HG02852 (cell line): ENCODE measurements at regions not wholly inside any gene's neighbourhood (a gene's known extent, or its start where the extent isn't known, plus 50 kb on each side); places are given as distances from the start of the nearest gene placed in this dataset.
"Not testable (repeated sequence)": the region's sequence is repeated elsewhere in the genome, so short reads cannot be mapped to it uniquely, and the experiment has no call there.

ENCODE experiments used
- ATAC-seq: cut with Tn5 transposase; IDR thresholded peaks from one replicate; pipeline ENCODE4 v1.9.1; 2021; ENCODE audit warnings: mild to moderate bottlenecking, moderate library complexity; ENCODE audit not compliant: unreplicated experiment

DNA sequence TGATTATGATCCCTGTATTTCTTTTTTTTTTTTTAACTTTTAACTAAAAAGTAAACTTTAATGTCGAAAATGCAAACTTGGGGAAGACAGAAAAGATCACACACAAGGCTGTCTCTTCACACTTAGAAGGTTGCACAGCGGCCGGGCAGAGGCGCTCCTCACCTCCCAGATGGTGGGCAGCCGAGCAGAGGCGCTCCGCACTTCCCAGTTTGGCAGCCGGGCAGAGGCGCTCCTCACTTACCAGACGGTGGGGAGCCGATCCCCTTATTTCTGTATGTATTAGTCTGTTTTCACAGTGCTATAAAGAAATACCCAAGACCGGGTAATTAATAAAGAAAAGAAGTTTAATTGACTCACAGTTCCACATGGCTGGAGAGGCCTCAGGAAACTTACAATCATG, 805.6 kb upstream of the SPRY2 start:
- not testable (repeated sequence) for ATAC-seq

DNA sequence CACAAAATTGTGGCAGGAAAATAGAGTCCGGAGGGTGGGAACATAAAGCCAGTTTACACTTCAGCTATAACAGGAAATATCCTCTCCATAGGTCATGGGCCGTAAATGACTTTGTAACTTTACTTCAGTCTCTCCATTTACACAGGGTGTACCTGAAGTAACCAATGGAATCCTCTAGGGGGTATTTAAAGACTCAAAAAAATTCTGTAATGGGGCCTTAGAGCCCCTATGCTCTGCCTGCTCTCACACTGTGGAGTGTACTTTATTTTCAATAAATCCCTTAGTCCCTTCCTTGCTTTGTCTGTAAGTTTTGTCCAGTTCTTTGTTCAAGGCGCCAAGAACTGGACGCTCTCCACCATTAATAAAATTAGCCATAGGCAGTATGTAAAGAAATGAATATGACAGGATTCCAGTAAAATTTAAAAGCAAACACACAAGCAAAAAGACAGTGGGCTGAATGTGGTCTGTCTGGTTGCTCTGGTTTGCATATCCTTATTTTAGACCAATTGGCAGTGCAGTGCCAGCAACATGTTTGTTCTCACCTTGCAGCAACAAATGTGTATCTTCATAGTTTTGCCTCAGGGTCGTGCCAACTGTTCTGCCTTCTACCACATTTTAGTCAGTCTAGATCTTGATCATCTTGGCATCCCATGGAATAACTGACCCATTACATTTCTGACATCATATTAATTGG, 801.5 kb upstream of the SPRY2 start:
- ATAC-seq, result no peak

DNA sequence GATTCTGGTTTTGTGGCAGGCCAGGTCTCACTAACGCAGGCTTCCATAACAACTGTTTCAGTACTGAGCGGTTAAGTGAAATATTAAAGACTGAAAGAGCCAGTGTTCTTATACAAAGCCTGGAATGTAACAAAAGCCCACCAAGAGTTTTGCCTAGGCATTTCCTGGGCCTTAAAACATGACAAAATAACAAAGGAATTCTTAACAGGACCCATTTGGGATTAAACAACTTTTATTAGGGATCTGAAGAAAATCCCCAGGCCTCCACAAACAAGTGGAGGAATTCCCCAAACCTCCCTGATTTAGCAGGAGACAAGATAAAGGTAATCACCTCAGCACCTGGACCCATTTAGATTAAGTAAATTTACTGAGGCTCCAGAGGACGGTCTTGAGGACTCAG, 799.7 kb upstream of the SPRY2 start:
- no peak for ATAC-seq

DNA sequence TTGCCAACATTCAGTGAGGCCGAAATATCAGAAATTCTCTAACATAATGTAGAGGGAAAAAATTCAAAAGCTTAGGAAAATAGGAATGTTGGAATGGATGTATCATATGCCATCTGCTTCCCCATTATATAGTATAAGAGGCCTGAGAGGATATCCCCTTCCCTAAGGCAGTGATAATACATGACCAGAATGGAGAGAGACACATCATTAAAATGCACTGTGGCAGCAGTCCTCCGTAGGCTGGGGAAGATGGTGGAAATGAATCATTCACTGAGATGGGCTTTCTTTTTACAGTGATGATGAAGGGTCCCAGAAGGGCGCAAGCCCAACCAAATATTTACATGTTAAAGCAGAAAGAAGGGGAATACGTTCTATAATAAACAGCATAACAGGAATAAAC, 799.1 kb upstream of the SPRY2 start:
- ATAC-seq, result no peak

DNA sequence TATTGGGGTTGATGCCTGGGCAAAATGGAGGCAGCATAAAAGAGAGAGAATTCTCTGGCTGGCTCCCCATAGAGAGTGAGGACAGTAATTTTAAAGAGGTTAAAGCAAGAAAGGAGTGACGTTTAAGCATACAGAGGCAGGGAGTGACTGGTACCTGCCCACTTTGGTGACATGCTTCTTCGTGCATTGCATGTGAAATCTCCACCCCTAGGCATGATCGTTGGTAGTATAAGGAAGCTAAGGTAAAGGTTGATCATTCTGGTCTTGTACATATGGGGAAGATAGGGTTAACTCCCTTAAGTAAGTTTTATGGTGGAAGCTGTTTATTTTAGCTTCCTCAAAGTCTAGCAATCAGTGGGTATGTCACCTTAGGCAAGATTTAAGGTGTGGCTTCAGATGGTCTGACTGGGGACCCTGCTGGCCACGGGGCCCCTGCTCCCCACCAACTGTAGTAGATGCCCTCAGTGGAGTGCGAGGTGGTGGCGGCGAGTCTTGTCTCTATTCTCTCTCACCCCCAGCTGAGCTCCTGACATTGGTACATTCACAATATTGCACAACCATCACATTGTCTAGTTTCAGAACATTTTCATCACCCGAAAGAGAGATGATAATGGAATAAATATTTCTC, 797.5 kb upstream of the SPRY2 start:
- no peak for ATAC-seq

DNA sequence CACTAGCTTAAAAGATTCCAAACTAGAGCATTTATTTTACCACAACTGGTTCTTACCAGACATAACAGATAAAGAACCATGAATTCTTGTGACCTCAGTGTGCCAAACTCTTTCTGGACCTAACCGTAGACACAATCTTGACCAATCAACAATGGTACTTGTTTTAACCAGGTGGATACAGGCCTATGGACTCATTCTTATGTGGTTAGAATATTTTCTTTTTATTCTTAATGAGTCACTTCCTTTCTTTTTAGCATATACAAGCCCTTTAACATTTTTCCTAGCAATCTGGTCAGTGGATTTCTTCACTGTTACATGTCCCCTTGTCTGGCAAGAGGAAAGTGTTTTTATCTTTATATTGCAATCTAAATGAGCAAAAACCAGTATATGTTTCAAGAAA, 792.1 kb upstream of the SPRY2 start:
- no peak for ATAC-seq

DNA sequence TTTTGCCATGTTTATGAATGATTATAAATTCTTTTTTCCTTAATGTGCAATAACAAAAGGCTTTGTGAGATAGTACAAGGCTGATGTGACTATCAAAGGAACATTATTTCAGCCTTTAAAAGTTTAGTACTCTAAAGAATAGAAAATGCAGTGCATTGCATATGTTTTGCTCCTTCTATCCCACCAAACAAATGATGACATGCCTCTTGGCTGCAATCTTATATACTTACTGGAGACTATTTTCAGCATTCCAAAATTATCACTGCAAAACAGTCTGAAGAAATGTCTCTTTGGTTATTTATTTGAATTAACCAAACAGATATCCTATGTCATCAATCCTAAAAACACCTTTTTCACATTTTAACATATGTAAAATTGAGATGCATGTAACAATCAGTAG, 776.5 kb upstream of the SPRY2 start:
- no peak for ATAC-seq

DNA sequence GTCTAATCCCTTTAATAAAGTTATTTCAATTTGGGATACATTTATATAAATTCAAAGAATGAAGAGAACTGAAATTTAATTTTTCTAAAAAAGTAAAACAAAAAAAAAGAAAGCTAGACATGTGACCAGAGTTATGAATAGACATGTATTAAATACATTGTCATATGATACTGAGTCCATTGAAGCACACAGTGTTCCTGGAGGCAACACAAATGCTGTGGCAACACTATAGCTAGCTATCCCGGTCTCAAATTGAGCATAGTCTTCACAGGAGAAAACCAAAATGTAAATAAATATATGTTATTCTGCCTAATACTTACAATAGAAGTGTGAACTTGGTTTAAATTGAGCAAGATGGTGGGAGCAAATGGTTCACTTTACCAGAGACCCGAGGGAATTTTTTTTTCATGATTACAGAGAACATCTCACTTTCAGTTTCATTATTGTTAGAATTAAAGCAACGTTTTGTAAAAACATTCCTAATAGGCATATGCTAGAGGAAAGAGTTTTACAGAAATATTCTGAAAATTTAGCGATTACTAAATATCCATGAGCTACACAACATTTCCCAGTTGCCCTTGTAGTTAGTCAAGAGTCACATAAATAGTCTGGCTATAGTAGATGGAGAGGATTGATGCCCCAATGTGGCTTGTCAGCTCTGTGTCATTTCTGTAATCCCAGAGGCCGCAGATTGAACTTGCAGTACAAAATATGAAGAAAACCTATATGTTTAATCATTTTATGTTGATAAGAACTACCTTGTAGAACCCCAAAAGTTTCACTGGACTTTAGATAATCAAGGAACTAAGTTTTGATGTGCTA, 775.7 kb upstream of the SPRY2 start:
- no peak for ATAC-seq

DNA sequence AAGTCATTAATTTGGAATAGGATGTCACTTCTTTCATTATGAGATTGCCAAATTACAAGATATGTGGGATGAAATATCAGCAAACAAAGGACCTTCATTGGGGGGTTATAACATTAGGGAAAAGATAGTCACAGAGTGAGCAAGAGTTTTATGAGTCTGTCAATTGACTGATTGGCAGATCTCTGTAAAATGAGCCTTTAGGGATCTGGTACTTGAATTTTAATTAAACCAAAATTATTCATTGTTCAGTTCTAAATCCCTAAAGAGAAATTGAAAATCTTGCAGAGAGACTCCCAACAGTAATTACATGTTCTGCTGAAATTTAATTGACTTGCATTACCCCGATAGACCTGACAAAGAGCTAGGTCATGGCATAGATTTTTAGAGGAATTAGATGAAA, 768.1 kb upstream of the SPRY2 start:
- ATAC-seq, result no peak

DNA sequence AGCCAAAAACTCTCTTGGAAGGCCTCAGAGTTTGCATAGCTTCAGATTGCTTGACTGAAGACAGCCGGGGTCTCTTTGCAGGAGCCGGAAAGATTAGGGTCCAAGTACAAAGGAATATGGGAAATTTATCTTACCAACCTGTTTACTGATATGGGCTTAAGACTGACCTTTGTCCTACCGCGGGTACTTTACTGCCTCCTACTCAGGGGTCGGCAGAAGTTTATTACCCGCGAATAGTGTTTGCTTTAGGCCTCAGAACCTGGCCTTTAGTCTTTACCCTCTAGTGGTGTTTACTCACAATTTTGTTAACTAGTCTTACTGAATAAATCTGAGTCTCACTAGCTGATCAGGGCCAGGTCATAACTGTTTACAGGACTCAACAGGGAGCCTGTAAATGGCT, 765.4 kb upstream of the SPRY2 start:
- no peak for ATAC-seq

DNA sequence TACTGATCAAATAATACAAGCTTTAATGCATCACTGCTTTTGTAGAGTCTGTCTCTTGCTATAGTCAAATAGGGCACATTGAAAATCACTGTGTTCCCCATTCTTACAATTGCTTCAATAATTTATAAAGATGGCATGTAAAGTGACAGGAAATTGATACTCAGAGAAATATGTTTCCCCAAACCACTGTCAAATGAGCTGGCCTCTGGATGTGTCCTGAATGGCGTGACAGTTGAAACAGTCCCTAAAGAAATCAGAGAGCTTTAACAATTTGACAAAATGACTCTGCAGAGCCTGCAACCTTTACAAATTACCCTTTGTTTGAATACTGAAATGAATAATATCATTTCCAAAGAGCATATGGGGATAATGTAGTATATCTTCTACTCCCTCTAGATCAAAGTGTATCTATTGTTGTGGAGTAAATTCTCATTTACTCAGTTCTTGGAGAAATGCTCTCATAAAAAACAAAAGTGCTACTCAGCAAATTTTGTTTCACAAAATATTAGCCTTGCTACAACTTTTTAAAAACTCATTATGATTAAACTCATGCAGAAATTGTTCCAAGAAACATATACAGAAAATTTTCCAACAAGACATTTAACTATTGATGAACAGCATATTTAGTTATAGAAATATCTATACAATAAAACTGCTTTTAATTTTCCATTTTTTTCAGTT, 763.2 kb upstream of the SPRY2 start:
- no peak for ATAC-seq

DNA sequence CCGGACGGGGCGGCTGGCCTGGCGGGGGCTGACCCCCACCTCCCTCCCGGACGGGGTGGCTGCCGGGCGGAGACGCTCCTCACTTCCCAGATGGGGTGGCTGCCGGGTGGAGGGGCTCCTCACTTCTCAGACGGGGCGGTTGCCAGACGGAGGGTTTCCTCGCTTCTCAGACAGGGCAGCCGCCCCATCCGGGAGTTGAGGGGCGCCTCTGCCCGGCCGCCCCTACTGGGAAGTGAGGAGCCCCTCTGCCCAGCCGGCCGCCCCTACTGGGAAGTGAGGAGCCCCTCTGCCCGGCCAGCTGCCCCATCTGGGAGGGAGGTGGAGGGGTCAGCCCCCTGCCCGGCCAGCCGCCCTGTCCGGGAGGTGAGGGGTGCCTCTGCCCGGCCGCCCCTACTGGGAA, 761.1 kb upstream of the SPRY2 start:
- not testable (repeated sequence) for ATAC-seq

DNA sequence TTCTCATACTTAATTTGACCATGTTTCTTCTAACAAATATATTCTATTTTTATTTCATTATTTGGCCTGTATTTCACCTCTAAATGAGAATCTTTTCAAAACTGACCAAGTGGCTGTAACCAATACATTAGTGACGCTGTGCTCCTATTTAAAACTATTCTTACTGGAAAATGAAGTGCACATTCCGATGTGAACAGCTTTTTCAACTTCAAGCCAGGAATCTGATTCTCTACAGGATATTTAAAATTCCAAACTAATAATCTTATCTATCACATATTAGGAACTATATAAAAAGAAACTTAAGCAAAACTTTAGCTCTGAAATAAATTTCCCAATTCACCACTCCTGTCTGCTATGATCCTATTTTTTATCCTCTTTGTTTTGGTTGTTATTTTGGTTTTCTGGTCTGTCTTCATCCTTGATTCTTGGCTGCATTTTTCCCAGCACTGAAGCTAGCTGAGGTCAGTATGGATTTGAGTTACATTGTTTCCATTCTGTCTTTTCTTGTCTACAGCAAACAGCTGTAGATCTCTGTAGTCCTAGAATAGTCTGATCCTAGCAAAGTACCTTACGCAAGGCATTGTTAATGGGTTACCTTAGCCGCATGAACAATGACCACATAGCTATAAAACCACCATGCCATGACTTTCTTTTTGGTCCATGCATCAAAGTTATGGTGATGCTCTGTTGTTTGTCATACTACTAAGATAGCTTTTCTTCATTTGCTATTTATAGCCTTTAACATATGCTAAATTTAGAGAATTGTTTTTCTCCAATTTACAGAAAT, 748.6 kb upstream of the SPRY2 start:
- ATAC-seq, result no peak

DNA sequence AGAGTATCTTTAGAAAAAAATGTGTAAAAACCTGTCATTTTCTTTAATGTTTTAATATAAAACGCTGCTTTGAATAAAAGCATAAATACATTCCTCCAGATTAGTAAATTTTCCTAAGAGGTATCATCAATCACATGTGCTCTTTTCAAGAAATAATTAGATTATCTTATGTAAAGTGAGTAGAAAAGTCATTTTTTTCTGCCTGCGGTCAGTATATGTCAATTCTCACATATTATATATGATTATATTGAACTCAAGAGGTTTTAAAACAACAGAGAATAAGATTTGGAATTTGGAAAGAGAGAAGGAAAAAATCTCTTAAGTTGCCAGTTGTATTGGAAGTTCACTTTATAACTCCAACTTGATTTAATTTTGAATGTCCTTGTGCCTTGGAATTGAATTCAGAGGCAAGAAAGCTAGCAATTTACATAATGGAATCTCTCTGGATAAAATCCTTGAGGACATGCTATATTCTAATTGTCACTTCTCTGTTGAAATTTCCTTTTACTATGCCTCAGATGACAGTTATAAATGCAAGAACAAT, 740.1 kb upstream of the SPRY2 start:
- no peak for ATAC-seq

DNA sequence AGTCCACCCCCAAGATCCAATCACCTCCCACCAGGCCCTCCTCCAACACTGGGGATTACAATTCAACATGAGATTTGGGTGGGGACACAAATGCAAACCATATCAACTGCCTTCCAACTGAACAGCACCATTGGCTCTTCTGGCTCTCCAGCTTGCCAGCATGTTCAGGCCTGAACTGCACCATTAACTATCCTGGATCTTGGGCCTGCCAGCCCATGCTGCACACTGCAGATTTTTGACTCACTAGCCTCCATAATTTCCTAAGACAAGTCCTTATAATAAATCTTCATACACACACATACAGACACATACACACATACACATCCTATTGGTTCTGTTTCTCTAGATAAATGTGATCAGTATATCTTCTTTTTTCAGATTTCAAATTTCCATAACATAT, 737.1 kb upstream of the SPRY2 start:
- ATAC-seq, result no peak

DNA sequence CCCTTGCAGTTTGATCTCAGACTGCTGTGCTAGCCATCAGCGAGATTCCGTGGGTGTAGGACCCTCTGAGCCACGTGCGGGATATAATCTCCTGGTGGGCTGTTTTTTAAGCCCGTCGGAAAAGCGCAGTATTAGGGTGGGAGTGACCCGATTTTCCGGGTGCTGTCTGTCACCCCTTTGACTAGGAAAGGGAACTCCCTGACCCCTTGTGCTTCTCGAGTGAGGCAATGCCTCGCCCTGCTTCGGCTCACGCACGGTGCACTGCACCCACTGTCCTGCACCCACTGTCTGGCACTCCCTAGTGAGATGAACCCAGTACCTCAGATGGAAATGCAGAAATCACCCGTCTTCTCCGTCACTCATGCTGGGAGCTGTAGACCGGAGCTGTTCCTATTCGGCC, 728.9 kb upstream of the SPRY2 start:
- ATAC-seq, result not testable (repeated sequence)

DNA sequence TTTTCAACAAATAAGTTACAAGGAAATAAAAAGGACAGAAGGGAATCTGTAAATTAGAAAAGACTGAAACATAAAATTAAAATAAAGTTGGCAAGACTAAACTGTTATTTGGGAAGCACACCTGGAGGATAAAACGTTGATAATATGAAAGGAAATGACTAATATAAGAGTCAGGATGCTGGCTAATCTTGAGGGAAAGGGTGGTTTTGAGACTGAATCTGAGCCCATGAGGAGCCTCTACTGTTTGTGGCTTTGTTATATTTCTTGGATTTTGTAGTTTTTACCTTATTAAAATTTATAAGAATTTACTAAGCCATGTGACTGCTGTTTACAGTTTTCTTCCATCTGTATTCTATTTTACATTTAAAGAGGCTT, 718.0 kb upstream of the SPRY2 start:
- ATAC-seq, result no peak

DNA sequence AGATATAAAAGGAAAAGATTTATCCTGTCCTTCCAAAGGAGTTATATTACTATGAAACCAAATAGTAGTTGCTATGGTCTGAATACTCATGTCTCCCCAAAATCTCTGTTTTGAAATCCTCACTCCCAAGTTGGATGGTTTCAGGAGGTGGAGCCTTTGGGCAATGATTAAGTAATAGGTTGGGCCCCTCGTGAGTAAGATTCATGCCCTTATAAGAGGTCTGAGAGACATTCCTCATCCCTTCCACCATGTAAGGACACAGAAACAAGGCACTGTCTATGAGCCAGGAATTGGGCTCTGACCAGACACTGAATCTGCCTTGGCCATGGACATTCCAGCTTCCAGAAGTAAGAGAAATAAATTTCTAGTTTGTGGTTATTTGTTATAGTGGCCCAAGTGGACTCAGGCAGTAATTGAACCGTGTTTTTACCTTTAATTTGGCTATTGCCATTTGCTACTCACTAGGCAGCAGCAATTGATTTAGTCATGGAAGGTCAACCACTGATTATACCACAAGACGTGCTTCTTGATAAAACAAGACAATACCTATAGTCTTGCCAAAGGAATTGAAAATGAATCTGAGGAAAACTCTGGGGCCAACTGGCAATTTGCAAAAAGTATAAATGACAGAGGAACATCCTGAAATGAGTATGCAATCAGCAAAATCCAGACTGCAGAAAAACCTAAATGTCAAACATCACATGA, 717.4 kb upstream of the SPRY2 start:
- no peak for ATAC-seq

DNA sequence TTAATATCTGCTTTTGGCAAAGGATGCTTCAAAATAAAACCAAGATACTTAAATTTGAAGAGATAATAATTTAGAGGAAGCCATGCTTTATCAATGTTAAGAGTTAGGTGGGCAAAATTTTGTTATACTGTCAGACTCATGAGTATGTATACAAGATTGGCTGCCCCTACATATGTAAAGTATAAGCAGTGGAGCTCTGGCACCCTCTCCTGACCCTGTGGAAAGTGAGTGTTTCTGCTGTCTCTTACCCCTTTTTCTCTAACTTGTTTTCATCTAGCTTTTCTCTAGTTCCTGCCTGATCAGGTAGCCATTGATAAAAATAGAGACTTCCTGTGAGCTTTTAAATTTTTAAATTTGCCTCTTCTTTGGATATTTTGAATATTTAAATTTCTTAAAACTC, 710.9 kb upstream of the SPRY2 start:
- no peak for ATAC-seq

DNA sequence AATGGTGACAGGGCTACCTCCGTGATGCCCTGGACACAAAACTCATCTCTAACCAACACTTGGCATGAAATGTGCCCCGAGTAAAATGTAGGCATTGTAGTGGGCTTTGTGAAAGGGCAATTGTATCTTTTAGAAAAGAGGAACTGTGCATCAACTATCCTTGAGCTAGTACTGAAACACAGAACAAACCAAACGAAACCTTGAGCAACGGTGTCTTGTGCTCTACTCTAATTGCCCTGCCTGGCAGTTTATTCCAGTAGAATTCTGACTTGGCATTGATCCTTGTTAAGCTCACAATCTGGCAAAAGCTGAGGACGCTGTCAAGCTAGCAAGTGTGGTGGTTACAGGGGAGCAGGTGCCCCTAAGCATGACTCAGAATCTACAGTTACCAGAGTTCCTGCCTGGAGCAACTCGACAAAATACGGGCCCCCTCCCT, 707.1 kb upstream of the SPRY2 start:
- ATAC-seq, result no peak
